HepG2 (cell line): ENCODE measurements at regions not wholly inside any gene's neighbourhood (a gene's known extent, or its start where the extent isn't known, plus 50 kb on each side); places are given as distances from the start of the nearest gene placed in this dataset.

Source experiments
- CC2D1A ChIP-seq: sonication (generic); formaldehyde crosslinking; IDR thresholded peaks from 2 replicates; pipeline ENCODE4 v1.8.1; 2023; ENCODE audit warnings: mild to moderate bottlenecking, missing genetic modification reagents
- ETV5 ChIP-seq: IDR thresholded peaks from 2 replicates; pipeline ENCODE4 v1.6.1; 2018; ENCODE audit warnings: missing biosample characterization, missing genetic modification reagents, inconsistent platforms, borderline replicate concordance
- GPN1 ChIP-seq: sonication (generic); formaldehyde crosslinking; IDR thresholded peaks from 2 replicates; pipeline ENCODE4 v1.5.1; 2020; ENCODE audit warnings: missing genetic modification reagents, borderline replicate concordance
- GTF3A ChIP-seq: sonication (generic); formaldehyde crosslinking; conservative IDR thresholded peaks from 2 replicates; pipeline ENCODE4 v1.4.0; 2020; ENCODE audit warnings: mild to moderate bottlenecking, missing genetic modification reagents
- KMT2B ChIP-seq: IDR thresholded peaks from 2 replicates; pipeline ENCODE4 v1.6.1; 2016; ENCODE audit warnings: missing genetic modification reagents, missing compliant biosample characterization
- MIXL1 ChIP-seq: IDR thresholded peaks from 2 replicates; pipeline ENCODE4 v1.6.1; 2016
- POLR2AphosphoS2 ChIP-seq: IDR thresholded peaks from 2 replicates; pipeline ENCODE4 v1.6.1; 2011; ENCODE audit warnings: low read depth, low read length, improper control_type of control experiment
- ZNF432 ChIP-seq: sonication (generic); formaldehyde crosslinking; IDR thresholded peaks from 2 replicates; pipeline ENCODE4 v1.5.0; 2020; ENCODE audit warnings: missing genetic modification reagents, mild to moderate bottlenecking, borderline replicate concordance
- TF ChIP-seq, protein P1 (sequence below): sonication (generic); formaldehyde crosslinking; IDR thresholded peaks from 2 replicates; pipeline ENCODE4 v1.5.0; 2020; ENCODE audit warnings: missing genetic modification reagents, mild to moderate bottlenecking, borderline replicate concordance
- TF ChIP-seq, protein P2 (sequence below): sonication (generic); formaldehyde crosslinking; IDR thresholded peaks from 2 replicates; pipeline ENCODE4 v1.8.1; 2022; ENCODE audit warnings: mild to moderate bottlenecking, missing genetic modification reagents
- TF ChIP-seq, protein P3 (sequence below): sonication (generic); formaldehyde crosslinking; IDR thresholded peaks from 2 replicates; pipeline ENCODE4 v1.9.0; 2021; ENCODE audit warnings: missing genetic modification reagents, borderline replicate concordance
- TF ChIP-seq, protein P4 (sequence below): sonication (generic); formaldehyde crosslinking; IDR thresholded peaks from 2 replicates; pipeline ENCODE4 v1.4.0; 2020; ENCODE audit warnings: missing genetic modification reagents
- TF ChIP-seq, protein P5 (sequence below): sonication (generic); formaldehyde crosslinking; IDR thresholded peaks from 2 replicates; pipeline ENCODE4 v1.5.0; 2020; ENCODE audit warnings: missing genetic modification reagents
- TF ChIP-seq, protein P6 (sequence below): sonication (generic); formaldehyde crosslinking; IDR thresholded peaks from 2 replicates; pipeline ENCODE4 v1.4.0; 2020; ENCODE audit warnings: missing genetic modification reagents
- TF ChIP-seq, protein P7 (sequence below), 2 experiments: sonication (generic) in 1 of 2; formaldehyde crosslinking in 1 of 2; IDR thresholded peaks; 2 replicates each; pipeline versions ENCODE4 v1.4.0 to v1.6.1; 2018 to 2020; ENCODE audit warnings: missing genetic modification reagents in 2 of 2, borderline replicate concordance in 1 of 2, low read depth in 1 of 2, mild to moderate bottlenecking in 1 of 2, missing biosample characterization in 1 of 2

DNA sequence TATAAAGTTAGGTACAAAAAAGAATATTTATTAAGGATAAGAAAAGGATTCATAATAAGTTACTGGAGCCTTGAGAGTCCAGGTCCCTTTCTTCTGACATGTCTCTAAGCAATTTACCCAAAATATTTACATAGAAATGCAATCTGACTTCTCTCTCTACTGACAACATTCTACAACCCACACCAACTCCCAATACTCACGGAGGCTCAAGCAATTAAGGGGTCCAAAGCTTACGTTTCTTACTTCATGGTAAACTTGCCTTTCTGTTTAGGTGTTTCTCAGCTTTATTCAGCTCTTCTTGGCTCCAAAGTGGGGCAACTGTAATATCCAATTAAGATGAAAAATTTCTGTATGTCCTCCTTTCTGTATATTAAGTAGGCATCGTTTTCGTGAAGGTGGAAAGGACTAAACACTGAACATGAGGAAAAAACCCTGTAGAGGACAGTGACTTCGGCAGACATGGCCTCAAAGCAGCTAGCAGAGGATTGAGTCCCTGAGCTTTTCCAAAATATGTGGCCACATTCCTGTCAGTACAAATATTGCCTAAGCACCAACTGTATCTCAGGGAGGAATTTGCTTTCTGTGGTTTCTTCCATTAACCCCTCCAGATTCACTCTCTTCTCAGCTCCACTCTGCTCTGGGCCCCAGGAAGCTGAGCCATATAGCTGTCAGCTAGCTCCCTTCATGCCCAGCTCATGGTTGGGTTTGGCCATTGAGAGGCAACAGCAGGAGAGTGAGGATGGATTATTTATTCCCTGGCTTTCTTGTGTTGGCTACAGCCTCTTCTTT is 67.9 kb upstream of the GLS start (continued):
- TF ChIP-seq, protein P1, sequence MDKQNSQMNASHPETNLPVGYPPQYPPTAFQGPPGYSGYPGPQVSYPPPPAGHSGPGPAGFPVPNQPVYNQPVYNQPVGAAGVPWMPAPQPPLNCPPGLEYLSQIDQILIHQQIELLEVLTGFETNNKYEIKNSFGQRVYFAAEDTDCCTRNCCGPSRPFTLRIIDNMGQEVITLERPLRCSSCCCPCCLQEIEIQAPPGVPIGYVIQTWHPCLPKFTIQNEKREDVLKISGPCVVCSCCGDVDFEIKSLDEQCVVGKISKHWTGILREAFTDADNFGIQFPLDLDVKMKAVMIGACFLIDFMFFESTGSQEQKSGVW (CRISPR knock-in tag): no peak
- TF ChIP-seq MIXL1 (0 out of 2 replicates have a peak, but pooled peaks have one; percentile 35), GTF3A (CRISPR knock-in tag) (no peak), POLR2AphosphoS2 (no peak), ETV5 (CRISPR knock-in tag) (peak; percentile 21; the same call in 1 of the 2 replicates), CC2D1A (CRISPR knock-in tag) (no peak), ZNF432 (CRISPR knock-in tag) (no peak), GPN1 (CRISPR knock-in tag) (no peak), KMT2B (CRISPR knock-in tag) (peak; percentile 77)
- TF ChIP-seq, protein P2, sequence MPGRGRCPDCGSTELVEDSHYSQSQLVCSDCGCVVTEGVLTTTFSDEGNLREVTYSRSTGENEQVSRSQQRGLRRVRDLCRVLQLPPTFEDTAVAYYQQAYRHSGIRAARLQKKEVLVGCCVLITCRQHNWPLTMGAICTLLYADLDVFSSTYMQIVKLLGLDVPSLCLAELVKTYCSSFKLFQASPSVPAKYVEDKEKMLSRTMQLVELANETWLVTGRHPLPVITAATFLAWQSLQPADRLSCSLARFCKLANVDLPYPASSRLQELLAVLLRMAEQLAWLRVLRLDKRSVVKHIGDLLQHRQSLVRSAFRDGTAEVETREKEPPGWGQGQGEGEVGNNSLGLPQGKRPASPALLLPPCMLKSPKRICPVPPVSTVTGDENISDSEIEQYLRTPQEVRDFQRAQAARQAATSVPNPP (CRISPR knock-in tag): no peak
- TF ChIP-seq, protein P3, sequence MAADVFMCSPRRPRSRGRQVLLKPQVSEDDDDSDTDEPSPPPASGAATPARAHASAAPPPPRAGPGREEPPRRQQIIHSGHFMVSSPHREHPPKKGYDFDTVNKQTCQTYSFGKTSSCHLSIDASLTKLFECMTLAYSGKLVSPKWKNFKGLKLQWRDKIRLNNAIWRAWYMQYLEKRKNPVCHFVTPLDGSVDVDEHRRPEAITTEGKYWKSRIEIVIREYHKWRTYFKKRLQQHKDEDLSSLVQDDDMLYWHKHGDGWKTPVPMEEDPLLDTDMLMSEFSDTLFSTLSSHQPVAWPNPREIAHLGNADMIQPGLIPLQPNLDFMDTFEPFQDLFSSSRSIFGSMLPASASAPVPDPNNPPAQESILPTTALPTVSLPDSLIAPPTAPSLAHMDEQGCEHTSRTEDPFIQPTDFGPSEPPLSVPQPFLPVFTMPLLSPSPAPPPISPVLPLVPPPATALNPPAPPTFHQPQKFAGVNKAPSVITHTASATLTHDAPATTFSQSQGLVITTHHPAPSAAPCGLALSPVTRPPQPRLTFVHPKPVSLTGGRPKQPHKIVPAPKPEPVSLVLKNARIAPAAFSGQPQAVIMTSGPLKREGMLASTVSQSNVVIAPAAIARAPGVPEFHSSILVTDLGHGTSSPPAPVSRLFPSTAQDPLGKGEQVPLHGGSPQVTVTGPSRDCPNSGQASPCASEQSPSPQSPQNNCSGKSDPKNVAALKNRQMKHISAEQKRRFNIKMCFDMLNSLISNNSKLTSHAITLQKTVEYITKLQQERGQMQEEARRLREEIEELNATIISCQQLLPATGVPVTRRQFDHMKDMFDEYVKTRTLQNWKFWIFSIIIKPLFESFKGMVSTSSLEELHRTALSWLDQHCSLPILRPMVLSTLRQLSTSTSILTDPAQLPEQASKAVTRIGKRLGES (CRISPR knock-in tag): no peak; the same call in 1 of the 2 replicates
- TF ChIP-seq, protein P4, sequence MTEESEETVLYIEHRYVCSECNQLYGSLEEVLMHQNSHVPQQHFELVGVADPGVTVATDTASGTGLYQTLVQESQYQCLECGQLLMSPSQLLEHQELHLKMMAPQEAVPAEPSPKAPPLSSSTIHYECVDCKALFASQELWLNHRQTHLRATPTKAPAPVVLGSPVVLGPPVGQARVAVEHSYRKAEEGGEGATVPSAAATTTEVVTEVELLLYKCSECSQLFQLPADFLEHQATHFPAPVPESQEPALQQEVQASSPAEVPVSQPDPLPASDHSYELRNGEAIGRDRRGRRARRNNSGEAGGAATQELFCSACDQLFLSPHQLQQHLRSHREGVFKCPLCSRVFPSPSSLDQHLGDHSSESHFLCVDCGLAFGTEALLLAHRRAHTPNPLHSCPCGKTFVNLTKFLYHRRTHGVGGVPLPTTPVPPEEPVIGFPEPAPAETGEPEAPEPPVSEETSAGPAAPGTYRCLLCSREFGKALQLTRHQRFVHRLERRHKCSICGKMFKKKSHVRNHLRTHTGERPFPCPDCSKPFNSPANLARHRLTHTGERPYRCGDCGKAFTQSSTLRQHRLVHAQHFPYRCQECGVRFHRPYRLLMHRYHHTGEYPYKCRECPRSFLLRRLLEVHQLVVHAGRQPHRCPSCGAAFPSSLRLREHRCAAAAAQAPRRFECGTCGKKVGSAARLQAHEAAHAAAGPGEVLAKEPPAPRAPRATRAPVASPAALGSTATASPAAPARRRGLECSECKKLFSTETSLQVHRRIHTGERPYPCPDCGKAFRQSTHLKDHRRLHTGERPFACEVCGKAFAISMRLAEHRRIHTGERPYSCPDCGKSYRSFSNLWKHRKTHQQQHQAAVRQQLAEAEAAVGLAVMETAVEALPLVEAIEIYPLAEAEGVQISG (CRISPR knock-in tag): peak; percentile 39
- TF ChIP-seq, protein P5, sequence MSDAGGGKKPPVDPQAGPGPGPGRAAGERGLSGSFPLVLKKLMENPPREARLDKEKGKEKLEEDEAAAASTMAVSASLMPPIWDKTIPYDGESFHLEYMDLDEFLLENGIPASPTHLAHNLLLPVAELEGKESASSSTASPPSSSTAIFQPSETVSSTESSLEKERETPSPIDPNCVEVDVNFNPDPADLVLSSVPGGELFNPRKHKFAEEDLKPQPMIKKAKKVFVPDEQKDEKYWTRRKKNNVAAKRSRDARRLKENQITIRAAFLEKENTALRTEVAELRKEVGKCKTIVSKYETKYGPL (CRISPR knock-in tag): no peak
- TF ChIP-seq, protein P6, sequence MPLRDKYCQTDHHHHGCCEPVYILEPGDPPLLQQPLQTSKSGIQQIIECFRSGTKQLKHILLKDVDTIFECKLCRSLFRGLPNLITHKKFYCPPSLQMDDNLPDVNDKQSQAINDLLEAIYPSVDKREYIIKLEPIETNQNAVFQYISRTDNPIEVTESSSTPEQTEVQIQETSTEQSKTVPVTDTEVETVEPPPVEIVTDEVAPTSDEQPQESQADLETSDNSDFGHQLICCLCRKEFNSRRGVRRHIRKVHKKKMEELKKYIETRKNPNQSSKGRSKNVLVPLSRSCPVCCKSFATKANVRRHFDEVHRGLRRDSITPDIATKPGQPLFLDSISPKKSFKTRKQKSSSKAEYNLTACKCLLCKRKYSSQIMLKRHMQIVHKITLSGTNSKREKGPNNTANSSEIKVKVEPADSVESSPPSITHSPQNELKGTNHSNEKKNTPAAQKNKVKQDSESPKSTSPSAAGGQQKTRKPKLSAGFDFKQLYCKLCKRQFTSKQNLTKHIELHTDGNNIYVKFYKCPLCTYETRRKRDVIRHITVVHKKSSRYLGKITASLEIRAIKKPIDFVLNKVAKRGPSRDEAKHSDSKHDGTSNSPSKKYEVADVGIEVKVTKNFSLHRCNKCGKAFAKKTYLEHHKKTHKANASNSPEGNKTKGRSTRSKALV (CRISPR knock-in tag): no peak
- TF ChIP-seq, protein P7, sequence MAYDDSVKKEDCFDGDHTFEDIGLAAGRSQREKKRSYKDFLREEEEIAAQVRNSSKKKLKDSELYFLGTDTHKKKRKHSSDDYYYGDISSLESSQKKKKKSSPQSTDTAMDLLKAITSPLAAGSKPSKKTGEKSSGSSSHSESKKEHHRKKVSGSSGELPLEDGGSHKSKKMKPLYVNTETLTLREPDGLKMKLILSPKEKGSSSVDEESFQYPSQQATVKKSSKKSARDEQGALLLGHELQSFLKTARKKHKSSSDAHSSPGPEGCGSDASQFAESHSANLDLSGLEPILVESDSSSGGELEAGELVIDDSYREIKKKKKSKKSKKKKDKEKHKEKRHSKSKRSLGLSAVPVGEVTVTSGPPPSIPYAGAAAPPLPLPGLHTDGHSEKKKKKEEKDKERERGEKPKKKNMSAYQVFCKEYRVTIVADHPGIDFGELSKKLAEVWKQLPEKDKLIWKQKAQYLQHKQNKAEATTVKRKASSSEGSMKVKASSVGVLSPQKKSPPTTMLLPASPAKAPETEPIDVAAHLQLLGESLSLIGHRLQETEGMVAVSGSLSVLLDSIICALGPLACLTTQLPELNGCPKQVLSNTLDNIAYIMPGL (CRISPR knock-in tag; IDR thresholded peaks at IDR 0.05; ENCODE audit: borderline replicate concordance in 1 of 2, low read depth in 1 of 2): peak in 1 of 2 experiments; percentile 70; a peak in 1 of 4 replicates
